ENCODE measurements at regions not wholly inside any gene's neighbourhood (a gene's known extent, or its start where the extent isn't known, plus 50 kb on each side); places are given as distances from the start of the nearest gene placed in this dataset.

DNA sequence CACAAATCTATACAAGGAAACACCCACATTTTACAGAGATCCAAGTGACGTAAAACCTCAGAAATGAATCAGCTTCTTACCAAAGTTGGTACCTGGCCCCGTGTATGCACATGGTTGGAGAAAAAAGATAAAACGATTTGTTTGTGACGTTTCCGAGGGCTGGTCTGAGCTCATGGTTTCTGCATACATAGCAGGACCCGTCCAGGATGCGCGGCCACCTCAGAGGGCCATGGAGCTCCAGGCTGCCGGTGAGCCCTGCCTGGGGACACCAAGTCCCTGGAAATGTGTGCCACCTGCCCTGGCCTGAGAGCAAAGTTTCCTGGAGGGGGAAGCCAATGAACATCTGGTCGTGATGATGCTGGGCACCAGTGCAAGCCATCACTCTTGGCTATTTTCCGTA lies 402.6 kb upstream of the MKI67 start:
- TF ChIP-seq, protein P1, sequence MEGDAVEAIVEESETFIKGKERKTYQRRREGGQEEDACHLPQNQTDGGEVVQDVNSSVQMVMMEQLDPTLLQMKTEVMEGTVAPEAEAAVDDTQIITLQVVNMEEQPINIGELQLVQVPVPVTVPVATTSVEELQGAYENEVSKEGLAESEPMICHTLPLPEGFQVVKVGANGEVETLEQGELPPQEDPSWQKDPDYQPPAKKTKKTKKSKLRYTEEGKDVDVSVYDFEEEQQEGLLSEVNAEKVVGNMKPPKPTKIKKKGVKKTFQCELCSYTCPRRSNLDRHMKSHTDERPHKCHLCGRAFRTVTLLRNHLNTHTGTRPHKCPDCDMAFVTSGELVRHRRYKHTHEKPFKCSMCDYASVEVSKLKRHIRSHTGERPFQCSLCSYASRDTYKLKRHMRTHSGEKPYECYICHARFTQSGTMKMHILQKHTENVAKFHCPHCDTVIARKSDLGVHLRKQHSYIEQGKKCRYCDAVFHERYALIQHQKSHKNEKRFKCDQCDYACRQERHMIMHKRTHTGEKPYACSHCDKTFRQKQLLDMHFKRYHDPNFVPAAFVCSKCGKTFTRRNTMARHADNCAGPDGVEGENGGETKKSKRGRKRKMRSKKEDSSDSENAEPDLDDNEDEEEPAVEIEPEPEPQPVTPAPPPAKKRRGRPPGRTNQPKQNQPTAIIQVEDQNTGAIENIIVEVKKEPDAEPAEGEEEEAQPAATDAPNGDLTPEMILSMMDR (IDR thresholded peaks at IDR 0.05), result no peak
- Mint-ChIP-seq H3K36me3 (ENCODE audit: low read depth) (no peaks in the 10 kb centered on the region), H3K9me3 (no peaks in the 10 kb centered on the region), H3K4me3 (no peak overlapping the region), H3K27ac (no peak overlapping the region), H3K4me1 (no peaks in the 10 kb centered on the region), H3K27me3 (peaks cover 2% of the 10 kb centered on the region)
- DNase-seq (no peak), ATAC-seq (ENCODE audit: low read depth) (no peak)
- CTCF ChIA-PET, result no interaction called here
- POLR2A ChIA-PET, result no interaction called here
- intact Hi-C loops (cut with micrococcal nuclease), result no loop called here

DNA sequence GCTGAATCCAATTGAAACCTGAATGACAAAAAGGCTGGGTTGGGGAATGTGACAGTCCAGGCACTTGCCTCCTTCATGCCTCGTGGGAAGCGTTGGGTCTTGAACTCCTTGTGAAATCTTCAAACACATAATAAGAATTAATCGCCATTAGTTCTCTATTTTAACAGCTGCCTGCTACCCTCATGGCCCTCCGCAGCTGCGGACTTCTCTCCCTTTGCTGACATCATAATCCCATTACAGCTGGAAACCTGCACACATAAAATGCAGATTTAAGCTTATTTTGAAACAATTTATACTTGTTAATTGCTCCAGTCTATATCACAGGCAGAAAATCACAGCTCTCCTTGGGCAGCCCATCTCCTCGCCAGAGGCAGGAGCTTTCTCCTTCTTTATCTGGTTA lies 403.0 kb upstream of the MKI67 start:
- TF ChIP-seq, protein P1 (IDR thresholded peaks at IDR 0.05), result no peak
- H3K4me3 Mint-ChIP-seq, result no peak overlapping the region
- intact Hi-C loops (cut with micrococcal nuclease), result no loop called here
- ATAC-seq (ENCODE audit: low read depth) (no peak), DNase-seq (no peak)
- POLR2A ChIA-PET, result no interaction called here
- CTCF ChIA-PET, result no interaction called here
- no peaks in the 10 kb centered on the region for H3K4me1 Mint-ChIP-seq
- peaks cover 4% of the 10 kb centered on the region for H3K27me3 Mint-ChIP-seq
- H3K36me3 Mint-ChIP-seq (ENCODE audit: low read depth), result no peaks in the 10 kb centered on the region
- no peaks in the 10 kb centered on the region for H3K9me3 Mint-ChIP-seq
- no peak overlapping the region for H3K27ac Mint-ChIP-seq

DNA sequence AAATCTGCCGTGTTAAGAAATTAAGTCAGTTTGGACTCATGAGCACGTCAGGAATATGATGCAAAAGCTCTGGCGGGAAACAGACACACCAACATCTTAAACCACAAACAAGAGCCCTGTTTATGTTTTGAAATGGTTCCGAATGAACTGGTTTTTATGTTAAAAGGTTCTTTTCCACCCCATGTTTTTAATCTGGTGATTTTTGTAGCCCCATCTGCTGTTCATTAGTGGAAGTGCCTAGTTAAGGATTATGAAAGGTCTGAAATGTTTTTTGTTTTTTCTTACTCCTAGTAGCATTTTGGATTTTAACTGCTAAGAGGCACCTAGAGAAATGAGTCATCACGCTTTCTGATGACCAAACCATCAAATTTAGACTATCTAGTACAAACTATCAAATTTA lies 404.1 kb upstream of the MKI67 start:
- ATAC-seq (ENCODE audit: low read depth) (no peak), DNase-seq (no peak)
- TF ChIP-seq, protein P1 (IDR thresholded peaks at IDR 0.05), result no peak
- CTCF ChIA-PET, result no interaction called here
- H3K4me3 Mint-ChIP-seq, result no peak overlapping the region
- no peak overlapping the region for H3K27ac Mint-ChIP-seq
- H3K9me3 Mint-ChIP-seq, result no peaks in the 10 kb centered on the region
- H3K4me1 Mint-ChIP-seq, result no peaks in the 10 kb centered on the region
- peaks cover 7% of the 10 kb centered on the region for H3K27me3 Mint-ChIP-seq
- H3K36me3 Mint-ChIP-seq (ENCODE audit: low read depth), result no peaks in the 10 kb centered on the region
- POLR2A ChIA-PET, result no interaction called here
- intact Hi-C loops (cut with micrococcal nuclease), result no loop called here

DNA sequence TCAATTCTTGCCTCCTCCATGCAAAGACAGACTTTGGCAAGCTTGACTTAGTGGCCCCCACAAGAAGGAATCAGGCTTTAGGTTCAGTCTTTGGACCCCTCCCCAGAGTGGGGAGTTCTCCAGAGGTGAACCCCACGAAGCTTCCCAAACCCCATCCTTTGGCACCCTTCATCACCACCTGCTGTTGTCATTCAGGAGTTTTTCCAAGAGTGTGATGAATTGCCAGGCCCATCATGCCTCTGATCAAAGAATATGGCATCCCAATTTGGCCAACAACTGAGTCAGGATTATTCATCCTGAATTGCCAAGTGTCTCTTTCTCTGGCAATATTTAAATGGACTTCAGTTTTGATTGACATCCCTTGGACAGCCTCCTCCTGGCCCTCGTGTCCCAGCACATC lies 404.7 kb upstream of the MKI67 start:
- no peak overlapping the region for H3K4me3 Mint-ChIP-seq
- no peaks in the 10 kb centered on the region for H3K36me3 Mint-ChIP-seq (ENCODE audit: low read depth)
- no peaks in the 10 kb centered on the region for H3K4me1 Mint-ChIP-seq
- intact Hi-C loops (cut with micrococcal nuclease), result no loop called here
- H3K9me3 Mint-ChIP-seq, result no peaks in the 10 kb centered on the region
- ATAC-seq (ENCODE audit: low read depth) (no peak), DNase-seq (no peak)
- CTCF ChIA-PET, result no interaction called here
- POLR2A ChIA-PET, result no interaction called here
- H3K27ac Mint-ChIP-seq, result no peak overlapping the region
- H3K27me3 Mint-ChIP-seq, result peaks cover 8% of the 10 kb centered on the region
- TF ChIP-seq, protein P1 (IDR thresholded peaks at IDR 0.05), result no peak

DNA sequence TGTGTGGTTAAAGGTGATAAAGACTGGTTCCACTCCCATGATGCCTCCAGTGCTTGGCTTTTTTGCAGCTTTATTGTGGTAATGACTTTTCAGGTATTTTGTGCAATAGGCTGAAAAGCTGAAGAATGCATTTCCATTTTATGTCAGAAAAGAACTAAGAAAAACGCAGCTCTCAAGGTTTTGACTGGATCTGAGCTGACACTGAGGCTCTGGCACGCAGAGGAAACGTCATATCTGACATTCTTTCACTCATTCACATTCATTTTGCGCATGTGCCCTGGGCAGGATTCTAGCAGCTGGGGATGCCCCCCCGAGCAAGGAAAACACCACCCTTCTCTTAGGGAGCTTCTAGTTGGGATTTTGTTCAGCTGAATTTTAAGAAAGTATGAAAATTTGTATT lies 408.5 kb upstream of the MKI67 start:
- POLR2A ChIA-PET, result no interaction called here
- H3K27me3 Mint-ChIP-seq, result peaks cover 32% of the 10 kb centered on the region
- TF ChIP-seq, protein P1 (IDR thresholded peaks at IDR 0.05), result no peak

More for the DNA sequence above, 408.5 kb upstream of the MKI67 start:
- no peak for DNase-seq
- ATAC-seq (ENCODE audit: low read depth), result no peak
- CTCF ChIA-PET, result no interaction called here
- Mint-ChIP-seq H3K36me3 (ENCODE audit: low read depth) (no peaks in the 10 kb centered on the region), H3K27ac (no peak overlapping the region), H3K4me3 (no peak overlapping the region), H3K9me3 (no peaks in the 10 kb centered on the region), H3K4me1 (no peaks in the 10 kb centered on the region)
- intact Hi-C loops (cut with micrococcal nuclease), result no loop called here
